H1 (cell line): ENCODE measurements at regions not wholly inside any gene's neighbourhood (a gene's known extent, or its start where the extent isn't known, plus 50 kb on each side); places are given as distances from the start of the nearest gene placed in this dataset.
A peak's percentile ranks its signal among the peaks of the same experiment; 100 is the strongest.

Experiments used
- CTCF ChIA-PET: fragments of 300-600 bp; sonication (Branson Sonifier 250); formaldehyde crosslinking; loops from one replicate; lab custom pipeline; 2021; ENCODE audit not compliant: partially characterized antibody; lab: Charles Lee
- POLR2A ChIA-PET: fragments of 300-600 bp; sonication (Branson Sonifier 250); formaldehyde crosslinking; loops from one replicate; lab custom pipeline; 2021; ENCODE audit warnings: inconsistent platforms; ENCODE audit not compliant: partially characterized antibody; lab: Charles Lee
- DNase-seq, 2 experiments: peaks; one replicate each; pipeline versions ENCODE4 v3.0.0 to v3.0.0-alpha.2; 2010 to 2022; ENCODE audit warnings: low spot score in 2 of 2, low read depth in 1 of 2, mixed read lengths in 1 of 2
- FAIRE-seq: peaks from 2 replicates; lab custom pipeline; 2011; peaks lifted over from hg19 to GRCh38; lab: Jason Lieb, UNC
- H2AFZ ChIP-seq: 2 replicates; pipeline ENCODE4 v1.8.1; 2012; ENCODE audit warnings: low read length, inconsistent platforms
- H2AK5ac ChIP-seq: 2 replicates; pipeline ENCODE4 v1.6.1; 2013; ENCODE audit warnings: low read depth, low read length
- H2BK120ac ChIP-seq: replicated peaks from 2 replicates; pipeline ENCODE3; 2013; ENCODE audit warnings: low read depth, low read length, inconsistent platforms
- H2BK12ac ChIP-seq: 2 replicates; pipeline ENCODE4 v1.6.1; 2013; ENCODE audit warnings: low read depth, low read length
- H2BK15ac ChIP-seq: 2 replicates; pipeline ENCODE4 v1.6.1; 2013; ENCODE audit warnings: low read length
- H2BK20ac ChIP-seq: 2 replicates; pipeline ENCODE4 v1.6.1; 2013; ENCODE audit warnings: low read length
- H2BK5ac ChIP-seq: 2 replicates; pipeline ENCODE4 v1.6.1; 2013; ENCODE audit warnings: low read depth, low read length
- H3K14ac ChIP-seq: 2 replicates; pipeline ENCODE4 v1.6.1; 2013; ENCODE audit warnings: inconsistent platforms; ENCODE audit not compliant: insufficient read length
- H3K18ac ChIP-seq: 2 replicates; pipeline ENCODE4 v1.6.1; 2013; ENCODE audit warnings: low read length; ENCODE audit errors: extremely low read depth
- H3K23ac ChIP-seq: 2 replicates; pipeline ENCODE4 v1.6.1; 2013; ENCODE audit warnings: inconsistent platforms; ENCODE audit not compliant: insufficient read length
- H3K23me2 ChIP-seq: 2 replicates; pipeline ENCODE4 v1.6.1; 2013; ENCODE audit warnings: low read depth, low read length
- H3K27ac ChIP-seq: 2 replicates; pipeline ENCODE4 v1.6.1; 2011; ENCODE audit warnings: low read depth, low read length, inconsistent platforms
- H3K27me3 ChIP-seq, 4 experiments: replicated peaks in 1 of 4; 1 replicate in 1 of 4; 2 replicates in 3 of 4; pipeline versions ENCODE4 v1.6.1 to v1.8.1; 2011 to 2013; ENCODE audit warnings: low read length in 3 of 4, mild to moderate bottlenecking in 3 of 4, inconsistent platforms in 2 of 4, mixed read lengths in 2 of 4, moderate library complexity in 1 of 4; ENCODE audit not compliant: control insufficient read depth in 3 of 4, insufficient read depth in 3 of 4; ENCODE audit errors: extremely low read depth in 1 of 4
- H3K36me3 ChIP-seq, 4 experiments: 2 replicates each; pipeline versions ENCODE4 v1.6.1 to v1.8.1; 2011 to 2013; ENCODE audit warnings: mild to moderate bottlenecking in 4 of 4, low read length in 3 of 4, moderate library complexity in 2 of 4, control low read depth in 1 of 4, inconsistent platforms in 1 of 4; ENCODE audit not compliant: insufficient read depth in 4 of 4, control insufficient read depth in 2 of 4
- H3K4ac ChIP-seq: replicated peaks from 2 replicates; pipeline ENCODE3; 2013; ENCODE audit warnings: low read length, low read depth, mixed read lengths, inconsistent platforms; ENCODE audit not compliant: insufficient read length
- H3K4me1 ChIP-seq, 4 experiments: replicated peaks in 1 of 4; 1 replicate in 1 of 4; 2 replicates in 3 of 4; pipeline versions ENCODE4 v1.6.1 to v1.8.1; 2011 to 2013; ENCODE audit warnings: low read length in 3 of 4, inconsistent platforms in 2 of 4, mixed read lengths in 1 of 4; ENCODE audit not compliant: insufficient read depth in 4 of 4, control insufficient read depth in 3 of 4
- H3K4me2 ChIP-seq, 2 experiments: 2 replicates each; pipeline versions ENCODE4 v1.6.1 to v1.8.1; 2011 to 2013; ENCODE audit warnings: low read depth in 2 of 2, low read length in 2 of 2, control low read depth in 1 of 2, inconsistent platforms in 1 of 2, mild to moderate bottlenecking in 1 of 2; ENCODE audit not compliant: insufficient read depth in 1 of 2
- H3K4me3 ChIP-seq, 4 experiments: fragments of 200-600, 300-600 bp in 1 of 4; sonication (generic), shearing (Covaris generic), sonication (Bioruptor Twin) in 1 of 4; 2 replicates each; pipeline versions ENCODE4 v1.5.1 to v1.8.1; 2011 to 2016; ENCODE audit warnings: low read length in 4 of 4, low read depth in 3 of 4, control low read depth in 2 of 4, inconsistent platforms in 2 of 4, mild to moderate bottlenecking in 2 of 4, mixed read lengths in 1 of 4, moderate library complexity in 1 of 4; ENCODE audit not compliant: insufficient read depth in 2 of 4; ENCODE audit errors: extremely low read depth in 1 of 4
- H3K56ac ChIP-seq: replicated peaks from 2 replicates; pipeline ENCODE3; 2013; ENCODE audit warnings: low read depth, mild to moderate bottlenecking, mixed read lengths, low read length, inconsistent platforms; ENCODE audit not compliant: insufficient read length
- H3K79me1 ChIP-seq: 2 replicates; pipeline ENCODE4 v1.6.1; 2013; ENCODE audit warnings: low read depth, low read length, control low read depth
- H3K79me2 ChIP-seq, 2 experiments: 2 replicates each; pipeline versions ENCODE4 v1.6.1 to v1.8.1; 2012 to 2013; ENCODE audit warnings: low read length in 2 of 2, mild to moderate bottlenecking in 2 of 2, inconsistent platforms in 1 of 2; ENCODE audit not compliant: insufficient read depth in 2 of 2, control insufficient read depth in 1 of 2
- H3K9ac ChIP-seq, 4 experiments: replicated peaks in 1 of 4; 1 replicate in 1 of 4; 2 replicates in 3 of 4; pipeline versions ENCODE4 v1.6.1 to v1.8.1; 2011 to 2013; ENCODE audit warnings: low read depth in 3 of 4, low read length in 3 of 4, control low read depth in 2 of 4, mild to moderate bottlenecking in 2 of 4, moderate library complexity in 2 of 4, inconsistent platforms in 1 of 4; ENCODE audit errors: extremely low read depth in 1 of 4
- H3K9me3 ChIP-seq, 2 experiments: 2 replicates each; pipeline versions ENCODE4 v1.6.1 to v1.8.1; 2012 to 2013; ENCODE audit warnings: mild to moderate bottlenecking in 2 of 2, moderate library complexity in 2 of 2, control low read depth in 1 of 2, inconsistent platforms in 1 of 2, low read depth in 1 of 2, low read length in 1 of 2, mixed read lengths in 1 of 2; ENCODE audit not compliant: insufficient read depth in 2 of 2
- H4K20me1 ChIP-seq, 2 experiments: replicated peaks in 1 of 2; 2 replicates each; pipeline versions ENCODE3 to v1.8.1; 2011 to 2013; ENCODE audit warnings: inconsistent platforms in 2 of 2, low read length in 2 of 2, mild to moderate bottlenecking in 1 of 2; ENCODE audit not compliant: insufficient read depth in 2 of 2, control insufficient read depth in 1 of 2
- H4K5ac ChIP-seq: 2 replicates; pipeline ENCODE4 v1.6.1; 2013; ENCODE audit warnings: low read length, low read depth, mixed read lengths, inconsistent platforms; ENCODE audit not compliant: insufficient read length
- H4K8ac ChIP-seq: 2 replicates; pipeline ENCODE4 v1.8.0; 2013; ENCODE audit warnings: mild to moderate bottlenecking, moderate library complexity, low read length, inconsistent platforms; ENCODE audit not compliant: insufficient read depth; ENCODE audit errors: extremely low read depth
- H4K91ac ChIP-seq: replicated peaks from 2 replicates; pipeline ENCODE3; 2013; ENCODE audit warnings: low read length, mixed read lengths, inconsistent platforms; ENCODE audit not compliant: insufficient read length
- KDM1A ChIP-seq: fragments of 200-600, 300-600 bp; sonication (generic); IDR thresholded peaks from 2 replicates; pipeline ENCODE4 v1.7.1; 2016; ENCODE audit warnings: mild to moderate bottlenecking, low read length, borderline replicate concordance
- RAD21 ChIP-seq, 2 experiments: IDR thresholded peaks in 1 of 2; conservative IDR thresholded peaks in 1 of 2; 2 replicates each; pipeline ENCODE4 v1.6.1; 2011; ENCODE audit warnings: low read depth in 2 of 2, low read length in 2 of 2, improper control_type of control experiment in 1 of 2, inconsistent platforms in 1 of 2, mild to moderate bottlenecking in 1 of 2, moderate library complexity in 1 of 2
- WGBS, 2 experiments: shearing (Covaris generic) in 1 of 2; methylation state at CpG; one replicate each; pipeline versions ENCODE4 v1.1.6 to v1.1.7; 2013 to 2015; ENCODE audit warnings: low lambda C conversion rate in 2 of 2, mixed read lengths in 2 of 2, inconsistent platforms in 1 of 2, low coverage in 1 of 2, missing lambda C conversion rate in 1 of 2; ENCODE audit not compliant: insufficient replicate concordance in 2 of 2, insufficient coverage in 1 of 2, insufficient read length in 1 of 2; ENCODE audit errors: extremely low coverage in 1 of 2, missing lambda C conversion rate in 1 of 2; 5-methylcytosine and 5-hydroxymethylcytosine counted together
- TF ChIP-seq, protein P1 (sequence below), 3 experiments: IDR thresholded peaks; 1 replicate in 2 of 3; 2 replicates in 1 of 3; pipeline versions ENCODE4 v1.5.1 to v1.6.1; 2011; ENCODE audit warnings: low read length in 3 of 3, mild to moderate bottlenecking in 3 of 3, inconsistent platforms in 2 of 3, low read depth in 1 of 3, moderate library complexity in 1 of 3; ENCODE audit not compliant: insufficient read depth in 1 of 3; ENCODE audit errors: control extremely low read depth in 1 of 3

GRCh38 chr1:195886000-195886399, 722.2 kb downstream of the KCNT2 start:
- Histone ChIP-seq H3K27ac (no peak overlapping the region), H2AK5ac (no peak overlapping the region), H3K9ac (no peak overlapping the region), H3K27me3 (no peaks in the 10 kb centered on the region; a peak in 1 of 7 replicates), H2AFZ (peak overlapping the region; percentile 64; the same call in 1 of the 2 replicates), H3K18ac (no peak overlapping the region), H2BK12ac (no peak overlapping the region), H3K4me2 (no peak overlapping the region), H3K9me3 (no peaks in the 10 kb centered on the region), H2BK5ac (no peak overlapping the region), H4K20me1 (no peaks in the 10 kb centered on the region), H2BK20ac (no peak overlapping the region), H3K23me2 (no peaks in the 10 kb centered on the region; the same call in 1 of the 2 replicates)
- FAIRE-seq (no peak), DNase-seq (no peak)
- ChIA-PET CTCF (interaction anchor here (0.6 to 4.6 kb wide), 44 partner anchors 8 to 1358 kb away, joined by 3 to 41 read pairs (median 4); no protein-coding TSS in a partner anchor), POLR2A (no interaction called here)
- WGBS, 2 experiments, result 71% methylated on average over 1 of the region's 1 CpG; no CpG with 5 or more reads in 1 of the 2 experiments
- TF ChIP-seq RAD21 (IDR thresholded peaks at IDR 0.05 in 1 of 2, conservative IDR thresholded peaks at IDR 0.05 in 1 of 2; ENCODE audit: low read depth in 2 of 2, low read length in 2 of 2) (peak; percentile 23 to 32; a peak in 3 of 4 replicates), KDM1A (no peak)
- TF ChIP-seq, protein P1, sequence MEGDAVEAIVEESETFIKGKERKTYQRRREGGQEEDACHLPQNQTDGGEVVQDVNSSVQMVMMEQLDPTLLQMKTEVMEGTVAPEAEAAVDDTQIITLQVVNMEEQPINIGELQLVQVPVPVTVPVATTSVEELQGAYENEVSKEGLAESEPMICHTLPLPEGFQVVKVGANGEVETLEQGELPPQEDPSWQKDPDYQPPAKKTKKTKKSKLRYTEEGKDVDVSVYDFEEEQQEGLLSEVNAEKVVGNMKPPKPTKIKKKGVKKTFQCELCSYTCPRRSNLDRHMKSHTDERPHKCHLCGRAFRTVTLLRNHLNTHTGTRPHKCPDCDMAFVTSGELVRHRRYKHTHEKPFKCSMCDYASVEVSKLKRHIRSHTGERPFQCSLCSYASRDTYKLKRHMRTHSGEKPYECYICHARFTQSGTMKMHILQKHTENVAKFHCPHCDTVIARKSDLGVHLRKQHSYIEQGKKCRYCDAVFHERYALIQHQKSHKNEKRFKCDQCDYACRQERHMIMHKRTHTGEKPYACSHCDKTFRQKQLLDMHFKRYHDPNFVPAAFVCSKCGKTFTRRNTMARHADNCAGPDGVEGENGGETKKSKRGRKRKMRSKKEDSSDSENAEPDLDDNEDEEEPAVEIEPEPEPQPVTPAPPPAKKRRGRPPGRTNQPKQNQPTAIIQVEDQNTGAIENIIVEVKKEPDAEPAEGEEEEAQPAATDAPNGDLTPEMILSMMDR (IDR thresholded peaks at IDR 0.05; ENCODE audit: control extremely low read depth in 1 of 3, insufficient read depth in 1 of 3, low read depth in 1 of 3, low read length in 3 of 3), result peak in 2 of 3 experiments; percentile 26 to 65; a peak in 2 of 4 replicates
- TF ChIP-seq, all 59 proteins: peak for 2
- no peak overlapping the region for H2BK15ac ChIP-seq
- no peak overlapping the region for H3K23ac ChIP-seq
- no peaks in the 10 kb centered on the region for H3K36me3 ChIP-seq
- peaks cover 0 to 3% (median 0%) of the 10 kb centered on the region in 4 experiments; a peak in 1 of 7 replicates for H3K4me1 ChIP-seq
- no peaks in the 10 kb centered on the region for H3K79me2 ChIP-seq
- no peaks in the 10 kb centered on the region for H3K79me1 ChIP-seq
- no peak overlapping the region for H4K8ac ChIP-seq
- H3K4me3 ChIP-seq, result no peak overlapping the region
- H3K4ac ChIP-seq, result no peak overlapping the region
- H2BK120ac ChIP-seq, result no peak overlapping the region
- no peak overlapping the region for H4K5ac ChIP-seq
- H3K56ac ChIP-seq, result no peak overlapping the region
- no peak overlapping the region for H4K91ac ChIP-seq
- H3K14ac ChIP-seq, result no peak overlapping the region
